M059J (cell line): ENCODE measurements at regions not wholly inside any gene's neighbourhood (a gene's known extent, or its start where the extent isn't known, plus 50 kb on each side); places are given as distances from the start of the nearest gene placed in this dataset.
"Not testable (repeated sequence)": the region's sequence is repeated elsewhere in the genome, so short reads cannot be mapped to it uniquely, and the experiment has no call there.

Experiments
- DNase-seq: peaks from one replicate; pipeline ENCODE4 v3.0.0-alpha.2; 2012; ENCODE audit warnings: low read depth

GRCh38 chrY:13756615-13757014, 52.9 kb downstream of the TMSB4Y start:
- peak; percentile 2 for DNase-seq

- DNase-seq: no peak
Measured at GRCh38 chrY:13766040-13766439, 62.3 kb downstream of the TMSB4Y start.

- no peak for DNase-seq
Measured at GRCh38 chrY:13790108-13790793, 86.6 kb downstream of the TMSB4Y start.

GRCh38 chrY:13795067-13795466, 91.4 kb downstream of the TMSB4Y start:
- no peak for DNase-seq

GRCh38 chrY:13802828-13803227, 99.1 kb downstream of the TMSB4Y start:
- DNase-seq: no peak

GRCh38 chrY:13803424-13803823, 99.7 kb downstream of the TMSB4Y start:
- DNase-seq: no peak

- no peak for DNase-seq
Measured at GRCh38 chrY:13804124-13805056, 100.7 kb downstream of the TMSB4Y start.

- no peak for DNase-seq
Measured at GRCh38 chrY:13805057-13805735, 101.5 kb downstream of the TMSB4Y start.

- no peak for DNase-seq
Measured at GRCh38 chrY:13805736-13806067, 102.0 kb downstream of the TMSB4Y start.

- DNase-seq: no peak
Measured at GRCh38 chrY:13830089-13830488, 126.4 kb downstream of the TMSB4Y start.

- DNase-seq: no peak
Measured at GRCh38 chrY:13844411-13844810, 140.7 kb downstream of the TMSB4Y start.

GRCh38 chrY:13845276-13845675, 141.0 kb downstream of the VCY start:
- no peak for DNase-seq

- no peak for DNase-seq
Measured at GRCh38 chrY:13869611-13870010, 116.7 kb downstream of the VCY start.

- DNase-seq: no peak
Measured at GRCh38 chrY:13871426-13871825, 114.8 kb downstream of the VCY start.

- DNase-seq: no peak
Measured at GRCh38 chrY:13872696-13873095, 113.6 kb downstream of the VCY start.

- DNase-seq: no peak
Measured at GRCh38 chrY:13878506-13878905, 107.8 kb downstream of the VCY start.

GRCh38 chrY:13881096-13881495, 105.2 kb downstream of the VCY start:
- no peak for DNase-seq

- no peak for DNase-seq
Measured at GRCh38 chrY:13882829-13883228, 103.4 kb downstream of the VCY start.

- DNase-seq: not testable (repeated sequence)
Measured at GRCh38 chrY:13894028-13894427, 92.2 kb downstream of the VCY start.

GRCh38 chrY:13907736-13908135, 78.5 kb downstream of the VCY start:
- no peak for DNase-seq

GRCh38 chrY:13930436-13930835, 55.8 kb downstream of the VCY start:
- DNase-seq: not testable (repeated sequence)
